ENCODE measurements at regions not wholly inside any gene's neighbourhood (a gene's known extent, or its start where the extent isn't known, plus 50 kb on each side); places are given as distances from the start of the nearest gene placed in this dataset.

- H3K23me2 ChIP-seq (ENCODE audit: low read depth, low read length), result no peaks in the 10 kb centered on the region; the same call in 1 of the 2 replicates
- no peaks in the 10 kb centered on the region for H4K20me1 ChIP-seq (replicated peaks in 1 of 2; ENCODE audit: control insufficient read depth in 1 of 2, insufficient read depth in 2 of 2, low read length in 2 of 2)
- no peak overlapping the region for H3K18ac ChIP-seq (ENCODE audit: extremely low read depth, low read length)
- H3K4me2 ChIP-seq (ENCODE audit: insufficient read depth in 1 of 2, low read depth in 2 of 2, low read length in 2 of 2), result no peak overlapping the region
- H2AFZ ChIP-seq (ENCODE audit: low read length), result no peak overlapping the region
- no peaks in the 10 kb centered on the region for H3K4me1 ChIP-seq (replicated peaks in 1 of 4; ENCODE audit: control insufficient read depth in 3 of 4, insufficient read depth in 4 of 4, low read length in 3 of 4)
- FAIRE-seq (no peak), DNase-seq (ENCODE audit: low read depth in 1 of 2, low spot score in 2 of 2) (no peak)
- peaks cover 0 to 1% (median 0%) of the 10 kb centered on the region in 4 experiments; a peak in 1 of 7 replicates for H3K27me3 ChIP-seq (replicated peaks in 1 of 4; ENCODE audit: control insufficient read depth in 3 of 4, extremely low read depth in 1 of 4, insufficient read depth in 3 of 4, low read length in 3 of 4)
- TF ChIP-seq BRCA1 (IDR thresholded peaks at IDR 0.05; ENCODE audit: low read depth, low read length) (no peak), POLR2AphosphoS5 (IDR thresholded peaks at IDR 0.05; ENCODE audit: low read depth, low read length) (no peak), GABPA (IDR thresholded peaks at IDR 0.05; ENCODE audit: borderline replicate concordance, insufficient read depth, low read length) (no peak), KDM4A (IDR thresholded peaks at IDR 0.05; ENCODE audit: low read depth, low read length, severe bottlenecking) (no peak), KDM1A (IDR thresholded peaks at IDR 0.05; ENCODE audit: borderline replicate concordance, low read length) (no peak), TAF7 (optimal IDR thresholded peaks at IDR 0.05; ENCODE audit: borderline replicate concordance, low read depth, low read length) (no peak), RXRA (IDR thresholded peaks at IDR 0.05; ENCODE audit: insufficient read depth, low read depth, low read length) (no peak), ZNF274 (IDR thresholded peaks at IDR 0.05; ENCODE audit: borderline replicate concordance, extremely low read depth, low read length) (no peak)
- TF ChIP-seq, protein P1, sequence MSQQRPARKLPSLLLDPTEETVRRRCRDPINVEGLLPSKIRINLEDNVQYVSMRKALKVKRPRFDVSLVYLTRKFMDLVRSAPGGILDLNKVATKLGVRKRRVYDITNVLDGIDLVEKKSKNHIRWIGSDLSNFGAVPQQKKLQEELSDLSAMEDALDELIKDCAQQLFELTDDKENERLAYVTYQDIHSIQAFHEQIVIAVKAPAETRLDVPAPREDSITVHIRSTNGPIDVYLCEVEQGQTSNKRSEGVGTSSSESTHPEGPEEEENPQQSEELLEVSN (IDR thresholded peaks at IDR 0.05), result no peak
- TF ChIP-seq, protein P2, sequence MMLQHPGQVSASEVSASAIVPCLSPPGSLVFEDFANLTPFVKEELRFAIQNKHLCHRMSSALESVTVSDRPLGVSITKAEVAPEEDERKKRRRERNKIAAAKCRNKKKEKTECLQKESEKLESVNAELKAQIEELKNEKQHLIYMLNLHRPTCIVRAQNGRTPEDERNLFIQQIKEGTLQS (IDR thresholded peaks at IDR 0.05; ENCODE audit: insufficient read depth, low read depth, low read length), result no peak
- H3K36me3 ChIP-seq (ENCODE audit: control insufficient read depth in 2 of 4, insufficient read depth in 4 of 4, low read length in 3 of 4), result no peaks in the 10 kb centered on the region
- H4K8ac ChIP-seq (ENCODE audit: extremely low read depth, insufficient read depth, low read length), result no peak overlapping the region
- CTCF ChIA-PET (ENCODE audit: partially characterized antibody), result interaction anchor here (1.1 to 1.2 kb wide), 2 partner anchors 10 to 26 kb away, joined by 3 to 4 read pairs; no protein-coding TSS in a partner anchor
- H2BK5ac ChIP-seq (ENCODE audit: low read depth, low read length), result no peak overlapping the region
- H3K27ac ChIP-seq (ENCODE audit: low read depth, low read length), result no peak overlapping the region
- no peak overlapping the region for H3K4ac ChIP-seq (replicated peaks; ENCODE audit: insufficient read length, low read depth, low read length)
- no peak overlapping the region for H2BK20ac ChIP-seq (ENCODE audit: low read length)
- no peak overlapping the region for H2BK120ac ChIP-seq (replicated peaks; ENCODE audit: low read depth, low read length)
- no peaks in the 10 kb centered on the region for H3K9me3 ChIP-seq (ENCODE audit: insufficient read depth in 2 of 2, low read depth in 1 of 2, low read length in 1 of 2)
- H2AK5ac ChIP-seq (ENCODE audit: low read depth, low read length), result no peak overlapping the region
- H2BK15ac ChIP-seq (ENCODE audit: low read length), result no peak overlapping the region
- H4K5ac ChIP-seq (ENCODE audit: insufficient read length, low read depth, low read length), result no peak overlapping the region
- POLR2A ChIA-PET (ENCODE audit: partially characterized antibody), result no interaction called here
- H4K91ac ChIP-seq (replicated peaks; ENCODE audit: insufficient read length, low read length), result no peak overlapping the region
- H3K9ac ChIP-seq (replicated peaks in 1 of 4; ENCODE audit: extremely low read depth in 1 of 4, low read depth in 3 of 4, low read length in 3 of 4), result no peak overlapping the region
- no peaks in the 10 kb centered on the region for H3K79me2 ChIP-seq (ENCODE audit: control insufficient read depth in 1 of 2, insufficient read depth in 2 of 2, low read length in 2 of 2)
- H3K56ac ChIP-seq (replicated peaks; ENCODE audit: insufficient read length, low read depth, low read length), result no peak overlapping the region
- no peaks in the 10 kb centered on the region for H3K79me1 ChIP-seq (ENCODE audit: low read depth, low read length)
- no peak overlapping the region for H3K23ac ChIP-seq (ENCODE audit: insufficient read length)
- WGBS, 2 experiments (ENCODE audit: extremely low coverage in 1 of 2, insufficient coverage in 1 of 2, insufficient read length in 1 of 2, insufficient replicate concordance in 2 of 2, low coverage in 1 of 2, low lambda C conversion rate in 2 of 2, missing lambda C conversion rate in 1 of 2), result 89% methylated on average over 4 of the region's 4 CpGs; no CpG with 5 or more reads in 1 of the 2 experiments
- H3K4me3 ChIP-seq (ENCODE audit: extremely low read depth in 1 of 4, insufficient read depth in 2 of 4, low read depth in 3 of 4, low read length in 4 of 4), result no peak overlapping the region
- no peak overlapping the region for H3K14ac ChIP-seq (ENCODE audit: insufficient read length)
- H2BK12ac ChIP-seq (ENCODE audit: low read depth, low read length), result no peak overlapping the region
These were observed 262.5 kb downstream of the MED10 start for GRCh38 chr5:6115852-6116251.

Data from H1 (cell line).